OCI-LY7 (cell line): ENCODE measurements at regions not wholly inside any gene's neighbourhood (a gene's known extent, or its start where the extent isn't known, plus 50 kb on each side); places are given as distances from the start of the nearest gene placed in this dataset.

Experiments used
- BruUV-seq: library from RNA; stranded (reverse); fragments of 400-500 nt; replicated peaks from 2 replicates; lab custom pipeline; 2021; lab: Mats Ljungman, UMichigan
- CTCF ChIA-PET: fragments of 300-600 bp; sonication (Branson Sonifier 250); formaldehyde crosslinking; loops from one replicate; lab custom pipeline; 2022; ENCODE audit warnings: antibody characterized with exemption; ENCODE audit not compliant: unreplicated experiment; lab: Charles Lee
- POLR2A ChIA-PET: fragments of 300-600 bp; sonication (Branson Sonifier 250); formaldehyde crosslinking; loops from one replicate; lab custom pipeline; 2022; ENCODE audit warnings: antibody characterized with exemption; lab: Charles Lee
- DNase-seq: peaks from one replicate; pipeline ENCODE4 v3.0.0-alpha.2; 2015; ENCODE audit warnings: low spot score
- H2AFZ ChIP-seq: fragments of 200-600 bp; sonication (generic), shearing (Covaris generic); 2 replicates; pipeline ENCODE4 v1.6.1; 2014; ENCODE audit warnings: mild to moderate bottlenecking, antibody characterized with exemption, low read length, moderate library complexity
- H3K27ac ChIP-seq: fragments of 200-600 bp; sonication (generic); 2 replicates; pipeline ENCODE4 v1.5.1; 2014; ENCODE audit warnings: mixed run types, low read depth, mild to moderate bottlenecking, moderate library complexity, low read length, inconsistent platforms; ENCODE audit not compliant: poor library complexity, severe bottlenecking
- H3K36me3 ChIP-seq: fragments of 200-600 bp; sonication (generic); 2 replicates; pipeline ENCODE4 v1.6.1; 2014; ENCODE audit warnings: mild to moderate bottlenecking, antibody characterized with exemption, low read length, moderate library complexity, mixed read lengths; ENCODE audit not compliant: insufficient read depth
- H3K4me1 ChIP-seq: fragments of 200-600 bp; sonication (generic); 2 replicates; pipeline ENCODE4 v1.5.1; 2014; ENCODE audit warnings: mild to moderate bottlenecking, low read length; ENCODE audit not compliant: insufficient read depth, poor library complexity, severe bottlenecking
- H3K4me2 ChIP-seq: fragments of 200-600 bp; sonication (generic); 2 replicates; pipeline ENCODE4 v1.6.1; 2014; ENCODE audit warnings: mild to moderate bottlenecking, low read length
- H3K4me3 ChIP-seq: fragments of 200-600 bp; sonication (generic); 2 replicates; pipeline ENCODE4 v1.5.1; 2014; ENCODE audit warnings: mild to moderate bottlenecking, low read depth, low read length; ENCODE audit not compliant: poor library complexity, severe bottlenecking
- H3K79me2 ChIP-seq: fragments of 200-600 bp; sonication (generic); 2 replicates; pipeline ENCODE4 v1.6.1; 2016; ENCODE audit warnings: low read depth, mild to moderate bottlenecking, low read length, moderate library complexity, mixed read lengths; ENCODE audit not compliant: insufficient read depth
- H3K9me2 ChIP-seq: fragments of 200-600 bp; sonication (generic); 2 replicates; pipeline ENCODE4 v1.6.1; 2016; ENCODE audit warnings: mild to moderate bottlenecking, low read length, mixed read lengths; ENCODE audit not compliant: insufficient read depth
- H3K9me3 ChIP-seq: fragments of 200-600 bp; sonication (generic); 2 replicates; pipeline ENCODE4 v1.6.1; 2014; ENCODE audit warnings: mild to moderate bottlenecking, mixed run types, low read length, mixed read lengths
- H4K20me1 ChIP-seq: fragments of 200-600 bp; sonication (generic); 2 replicates; pipeline ENCODE4 v1.6.1; 2014; ENCODE audit warnings: mild to moderate bottlenecking, antibody characterized with exemption, low read length, moderate library complexity, mixed read lengths; ENCODE audit not compliant: insufficient read depth
- EZH2phosphoT487 ChIP-seq: fragments of 200-600 bp; sonication (generic); IDR thresholded peaks from 2 replicates; pipeline ENCODE4 v1.6.1; 2018; ENCODE audit warnings: low read depth, borderline replicate concordance, mild to moderate bottlenecking, mixed run types, antibody characterized with exemption, low read length, moderate library complexity, mixed read lengths
- intact Hi-C: fragments of 100-400 bp; cut with micrococcal nuclease; formaldehyde crosslinking; loops from one replicate; pipeline ENCODE4 v1.10.0; 2022; ENCODE audit not compliant: unreplicated experiment
- TF ChIP-seq, protein P1 (sequence below): fragments of 200-600 bp; sonication (generic); conservative IDR thresholded peaks from 2 replicates; pipeline ENCODE4 v1.5.1; 2014; ENCODE audit warnings: mild to moderate bottlenecking, antibody characterized with exemption, low read length, moderate library complexity, mixed read lengths

DNA sequence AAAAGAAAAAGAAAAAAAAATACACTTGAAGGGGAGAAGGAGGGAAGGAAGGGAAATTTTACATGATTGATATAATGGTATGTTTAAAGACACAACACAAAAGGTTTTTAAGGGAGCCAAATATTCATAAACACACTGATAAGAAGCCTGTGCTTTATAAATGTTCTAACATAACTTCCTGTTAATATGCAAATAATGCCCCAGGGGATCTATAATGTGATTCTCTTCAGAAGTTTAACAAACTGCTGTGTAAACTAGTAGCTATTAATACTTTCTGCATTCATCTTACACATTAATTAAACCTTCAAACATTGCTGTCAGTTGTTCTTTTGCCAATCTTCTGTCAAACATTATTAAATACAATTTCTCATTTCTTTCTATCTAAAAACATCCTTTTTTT lies 231.6 kb downstream of the TJP1 start:
- Histone ChIP-seq H3K9me2 (no peaks in the 10 kb centered on the region), H4K20me1 (no peaks in the 10 kb centered on the region), H3K9me3 (no peaks in the 10 kb centered on the region), H3K4me1 (no peaks in the 10 kb centered on the region), H3K36me3 (no peaks in the 10 kb centered on the region), H3K79me2 (no peaks in the 10 kb centered on the region), H2AFZ (no peak overlapping the region), H3K27ac (no peak overlapping the region), H3K4me3 (no peak overlapping the region), H3K4me2 (peak overlapping the region; percentile 26; the same call in 1 of the 2 replicates)
- POLR2A ChIA-PET: no interaction called here
- intact Hi-C loops: no loop called here
- CTCF ChIA-PET: no interaction called here
- TF ChIP-seq, protein P1, sequence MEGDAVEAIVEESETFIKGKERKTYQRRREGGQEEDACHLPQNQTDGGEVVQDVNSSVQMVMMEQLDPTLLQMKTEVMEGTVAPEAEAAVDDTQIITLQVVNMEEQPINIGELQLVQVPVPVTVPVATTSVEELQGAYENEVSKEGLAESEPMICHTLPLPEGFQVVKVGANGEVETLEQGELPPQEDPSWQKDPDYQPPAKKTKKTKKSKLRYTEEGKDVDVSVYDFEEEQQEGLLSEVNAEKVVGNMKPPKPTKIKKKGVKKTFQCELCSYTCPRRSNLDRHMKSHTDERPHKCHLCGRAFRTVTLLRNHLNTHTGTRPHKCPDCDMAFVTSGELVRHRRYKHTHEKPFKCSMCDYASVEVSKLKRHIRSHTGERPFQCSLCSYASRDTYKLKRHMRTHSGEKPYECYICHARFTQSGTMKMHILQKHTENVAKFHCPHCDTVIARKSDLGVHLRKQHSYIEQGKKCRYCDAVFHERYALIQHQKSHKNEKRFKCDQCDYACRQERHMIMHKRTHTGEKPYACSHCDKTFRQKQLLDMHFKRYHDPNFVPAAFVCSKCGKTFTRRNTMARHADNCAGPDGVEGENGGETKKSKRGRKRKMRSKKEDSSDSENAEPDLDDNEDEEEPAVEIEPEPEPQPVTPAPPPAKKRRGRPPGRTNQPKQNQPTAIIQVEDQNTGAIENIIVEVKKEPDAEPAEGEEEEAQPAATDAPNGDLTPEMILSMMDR: no peak
- TF ChIP-seq EZH2phosphoT487: no peak
- DNase-seq: no peak
- BruUV-seq: no TSS peak

DNA sequence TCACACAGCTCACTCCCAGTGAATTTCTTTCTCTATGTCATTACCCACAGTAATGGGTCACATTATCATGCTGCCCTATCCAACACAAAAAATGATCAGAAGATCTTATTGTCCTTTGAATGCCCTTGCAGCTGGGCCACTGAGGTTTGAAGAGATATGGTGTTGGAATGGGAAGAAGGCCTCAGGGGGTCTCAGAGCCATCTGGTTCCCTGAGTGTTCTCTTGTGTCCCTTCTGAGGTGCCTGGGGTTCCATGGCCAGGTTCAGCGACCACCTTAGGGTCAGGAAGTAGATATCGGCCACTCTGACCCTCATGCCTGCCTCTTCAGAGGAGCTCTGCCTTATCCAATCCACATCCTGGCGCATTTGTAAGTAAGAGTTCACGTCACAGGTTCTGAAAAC lies 232.3 kb downstream of the TJP1 start:
- ChIA-PET POLR2A (no interaction called here), CTCF (no interaction called here)
- H4K20me1 ChIP-seq: no peaks in the 10 kb centered on the region
- no peaks in the 10 kb centered on the region for H3K9me3 ChIP-seq
- DNase-seq: no peak
- no peak overlapping the region for H2AFZ ChIP-seq
- TF ChIP-seq, protein P1: no peak
- TF ChIP-seq EZH2phosphoT487: no peak
- H3K79me2 ChIP-seq: no peaks in the 10 kb centered on the region
- no peak overlapping the region for H3K4me2 ChIP-seq
- H3K9me2 ChIP-seq: no peaks in the 10 kb centered on the region
- BruUV-seq: no TSS peak
- H3K36me3 ChIP-seq: no peaks in the 10 kb centered on the region
- intact Hi-C loops: no loop called here
- no peak overlapping the region for H3K4me3 ChIP-seq
- H3K4me1 ChIP-seq: no peaks in the 10 kb centered on the region
- H3K27ac ChIP-seq: no peak overlapping the region

DNA sequence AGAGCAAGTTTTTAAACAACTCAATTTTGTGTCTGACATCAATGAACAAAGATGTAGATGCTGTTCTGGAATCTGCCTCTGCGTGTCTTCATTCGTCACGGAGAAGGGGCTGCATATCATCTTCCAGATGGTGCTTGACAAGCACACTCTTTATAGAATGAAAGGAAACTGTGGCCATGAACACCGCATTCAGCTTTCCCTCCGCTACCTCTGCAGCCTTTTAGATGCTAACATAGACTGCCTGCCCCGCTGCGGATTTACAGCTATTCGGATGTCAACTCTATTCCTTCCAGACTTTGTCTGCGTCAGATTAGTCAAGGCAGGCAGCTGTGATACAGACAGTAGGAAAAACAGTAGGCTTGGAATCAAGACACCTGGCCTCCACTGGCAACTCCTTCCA lies 232.9 kb downstream of the TJP1 start:
- Histone ChIP-seq H3K4me1 (no peaks in the 10 kb centered on the region), H3K79me2 (no peaks in the 10 kb centered on the region), H4K20me1 (no peaks in the 10 kb centered on the region), H3K4me2 (no peak overlapping the region), H3K4me3 (no peak overlapping the region), H3K9me3 (no peaks in the 10 kb centered on the region), H3K27ac (no peak overlapping the region), H2AFZ (no peak overlapping the region), H3K9me2 (no peaks in the 10 kb centered on the region), H3K36me3 (no peaks in the 10 kb centered on the region)
- no peak for DNase-seq
- intact Hi-C loops: no loop called here
- no peak for TF ChIP-seq EZH2phosphoT487
- TF ChIP-seq, protein P1: no peak
- ChIA-PET POLR2A (no interaction called here), CTCF (no interaction called here)
- BruUV-seq: no TSS peak
